ENCODE measurements at regions not wholly inside any gene's neighbourhood (a gene's known extent, or its start where the extent isn't known, plus 50 kb on each side); places are given as distances from the start of the nearest gene placed in this dataset.
"Not testable (repeated sequence)": the region's sequence is repeated elsewhere in the genome, so short reads cannot be mapped to it uniquely, and the experiment has no call there.

DNA sequence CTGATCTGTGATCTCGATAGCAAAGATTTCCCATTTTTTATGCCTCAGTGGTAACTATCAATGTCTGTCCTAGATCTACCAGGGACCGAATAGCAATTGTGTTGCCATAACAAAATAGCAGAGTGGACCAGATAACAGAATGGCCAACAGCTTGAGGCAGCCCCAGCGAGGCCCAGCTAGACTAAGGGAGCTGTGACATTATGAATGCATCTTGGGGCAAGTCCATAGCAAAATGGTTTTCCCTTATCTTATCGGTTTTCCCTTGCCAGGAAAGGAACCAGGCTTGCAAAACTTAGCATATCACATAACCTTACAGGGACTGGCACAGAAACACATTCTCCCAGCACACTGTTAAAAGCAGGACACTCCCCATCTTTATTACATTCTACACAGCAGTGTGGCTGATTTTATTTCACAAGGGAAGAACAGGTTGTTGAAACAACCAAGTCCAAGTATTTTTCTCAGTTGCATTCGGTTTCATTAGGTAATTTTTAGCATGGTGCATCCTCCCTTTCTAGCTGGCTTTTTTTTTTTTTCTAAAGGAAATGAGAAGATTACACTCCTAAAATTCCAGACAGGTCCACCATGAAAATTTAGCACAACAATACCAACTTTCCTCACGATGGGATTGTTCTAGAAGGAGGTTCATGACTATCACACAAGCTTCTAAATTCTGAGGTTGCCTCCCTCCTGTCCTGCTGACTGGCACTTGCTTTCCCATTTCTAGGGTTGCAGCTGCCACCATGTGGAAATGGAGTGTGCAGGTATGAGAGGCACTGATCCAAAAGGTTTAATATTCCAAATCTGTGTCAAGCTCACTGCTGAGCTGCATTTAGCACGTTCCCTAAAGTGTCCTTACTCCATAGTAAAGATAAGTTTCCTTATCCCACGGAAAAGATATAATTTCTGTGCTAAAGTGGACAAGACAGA lies 97.0 kb upstream of the SLC35G4 start:
- in situ Hi-C loops (cut with HindIII; ENCODE audit: low sequenced_read_pairs): no loop called here

DNA sequence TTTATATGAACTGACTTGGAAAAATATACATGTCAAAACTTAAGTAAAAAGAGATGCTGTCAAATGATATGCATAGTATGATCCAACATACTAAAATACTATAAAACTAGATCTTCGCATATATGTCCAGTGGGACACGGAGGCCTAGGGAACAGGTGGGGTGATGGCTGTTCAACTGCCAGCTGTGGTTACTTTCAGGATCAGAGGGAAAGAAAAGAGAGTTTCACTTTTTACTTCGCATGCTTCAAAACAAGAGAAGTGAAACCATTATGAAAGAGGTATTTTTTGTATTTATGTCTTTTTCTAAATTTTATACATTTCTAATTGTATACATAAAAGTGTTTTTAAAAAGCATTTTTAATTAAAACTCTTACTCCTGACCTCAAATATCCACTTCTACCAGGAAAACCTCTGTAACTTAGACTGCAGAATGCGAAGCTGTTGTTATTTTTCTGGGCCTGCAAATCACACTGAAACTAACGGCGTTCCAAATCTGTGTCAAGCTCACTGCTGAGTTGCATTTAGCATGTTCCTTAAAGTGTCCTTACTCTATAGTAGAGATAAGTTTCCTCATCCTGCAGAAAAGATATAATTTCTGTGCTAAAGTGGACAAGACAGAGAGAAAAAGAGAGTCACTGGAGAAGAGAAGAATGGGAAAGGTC lies 97.8 kb upstream of the SLC35G4 start:
- in situ Hi-C loops (cut with HindIII; ENCODE audit: low sequenced_read_pairs): no loop called here

DNA sequence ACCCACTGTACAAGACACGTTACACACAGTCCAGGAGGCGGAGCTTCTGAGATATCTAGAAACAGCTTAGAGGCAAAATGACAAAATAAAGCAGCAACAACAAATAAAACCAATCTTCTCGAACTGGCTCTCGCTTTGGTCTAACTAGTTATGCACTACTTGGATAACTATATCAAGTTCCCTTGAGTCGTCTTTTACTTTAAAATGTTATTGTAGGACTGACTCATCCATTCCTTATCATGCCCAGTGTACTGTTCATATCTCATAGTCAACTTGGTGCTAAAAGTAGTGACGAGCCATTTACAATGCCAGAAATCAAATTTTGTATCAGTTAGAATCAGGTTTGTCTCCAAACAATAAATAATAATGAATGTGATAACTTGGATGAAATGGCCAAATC lies 102.5 kb upstream of the SLC35G4 start:
- in situ Hi-C loops (cut with HindIII; ENCODE audit: low sequenced_read_pairs): no loop called here

DNA sequence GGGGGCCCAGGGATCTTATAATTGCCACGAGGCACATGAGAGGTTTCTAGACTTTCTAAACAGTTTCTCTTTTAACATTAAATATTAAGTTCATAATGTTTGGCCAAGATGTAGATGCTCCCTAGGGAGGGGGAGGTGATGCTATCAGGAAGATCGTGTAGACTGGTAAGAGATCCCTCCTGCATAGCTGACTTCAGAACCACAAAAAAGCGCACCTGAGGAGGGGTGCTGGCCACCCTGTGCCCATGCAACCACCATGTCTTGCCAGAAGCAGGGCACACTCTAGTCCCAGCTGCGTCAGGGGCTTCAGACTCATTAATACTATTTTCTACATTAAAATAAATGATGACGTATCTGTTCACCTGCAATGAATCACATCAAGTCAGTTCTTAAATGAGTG lies 103.4 kb upstream of the SLC35G4 start:
- in situ Hi-C loops (cut with HindIII; ENCODE audit: low sequenced_read_pairs): no loop called here

DNA sequence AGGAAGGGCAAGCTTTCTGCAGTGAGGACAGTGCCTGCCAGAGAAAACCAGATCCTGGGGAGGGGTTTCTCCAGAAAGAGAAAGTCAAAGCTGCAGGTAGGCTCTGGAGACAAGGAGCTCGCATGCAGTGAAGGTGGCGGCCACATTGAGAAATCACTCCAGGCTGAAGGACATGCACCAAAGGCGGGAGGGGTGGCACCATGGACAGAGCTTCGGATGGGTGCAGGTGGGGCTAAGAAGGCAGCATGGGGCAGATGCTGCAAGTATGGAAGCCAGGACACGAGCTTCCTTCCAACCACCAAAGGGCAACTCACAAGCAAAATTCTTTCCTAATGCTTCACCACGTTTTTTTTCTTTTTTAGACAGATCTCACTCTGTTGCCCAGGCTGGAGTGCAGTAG lies 104.4 kb upstream of the SLC35G4 start:
- in situ Hi-C loops (cut with HindIII; ENCODE audit: low sequenced_read_pairs): no loop called here

DNA sequence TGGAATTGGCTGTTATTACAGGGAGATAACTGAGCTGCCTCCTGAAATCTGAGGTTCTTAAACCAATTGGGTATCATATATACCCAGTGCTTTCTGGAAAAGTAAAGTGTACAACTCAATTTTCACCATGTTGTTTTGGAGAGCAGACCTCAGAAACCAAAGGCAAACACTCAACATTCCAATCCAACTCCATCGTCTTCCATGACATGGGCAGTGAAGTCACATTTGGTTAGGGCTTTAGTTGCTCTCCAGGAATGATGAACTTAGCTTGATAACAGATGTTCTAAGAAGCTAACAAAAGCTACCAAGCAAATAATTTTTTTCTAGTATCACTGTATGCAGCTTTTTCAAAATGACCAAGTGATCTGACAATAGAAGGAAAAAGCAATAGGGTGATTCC lies 107.0 kb upstream of the SLC35G4 start:
- in situ Hi-C loops (cut with HindIII; ENCODE audit: low sequenced_read_pairs): no loop called here

DNA sequence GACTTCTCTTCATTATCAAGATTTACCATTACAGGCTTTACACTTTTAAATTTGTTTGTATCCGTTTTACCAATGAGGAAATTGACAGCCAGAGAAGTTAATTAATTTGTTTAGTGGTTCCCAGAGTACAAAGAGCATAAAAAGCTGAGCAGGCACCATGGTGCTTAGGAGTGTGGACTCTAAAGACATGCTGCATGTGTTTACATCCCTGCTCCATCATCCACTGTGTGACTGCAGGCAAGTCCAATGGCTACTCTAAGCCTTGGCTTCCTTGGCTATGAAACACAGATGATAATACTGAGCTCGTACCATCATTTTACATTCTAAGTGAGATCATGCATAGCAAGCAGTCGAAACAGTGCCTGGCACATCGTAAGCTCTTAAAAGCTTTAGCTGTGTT lies 108.0 kb upstream of the SLC35G4 start:
- in situ Hi-C loops (cut with HindIII; ENCODE audit: low sequenced_read_pairs): no loop called here

DNA sequence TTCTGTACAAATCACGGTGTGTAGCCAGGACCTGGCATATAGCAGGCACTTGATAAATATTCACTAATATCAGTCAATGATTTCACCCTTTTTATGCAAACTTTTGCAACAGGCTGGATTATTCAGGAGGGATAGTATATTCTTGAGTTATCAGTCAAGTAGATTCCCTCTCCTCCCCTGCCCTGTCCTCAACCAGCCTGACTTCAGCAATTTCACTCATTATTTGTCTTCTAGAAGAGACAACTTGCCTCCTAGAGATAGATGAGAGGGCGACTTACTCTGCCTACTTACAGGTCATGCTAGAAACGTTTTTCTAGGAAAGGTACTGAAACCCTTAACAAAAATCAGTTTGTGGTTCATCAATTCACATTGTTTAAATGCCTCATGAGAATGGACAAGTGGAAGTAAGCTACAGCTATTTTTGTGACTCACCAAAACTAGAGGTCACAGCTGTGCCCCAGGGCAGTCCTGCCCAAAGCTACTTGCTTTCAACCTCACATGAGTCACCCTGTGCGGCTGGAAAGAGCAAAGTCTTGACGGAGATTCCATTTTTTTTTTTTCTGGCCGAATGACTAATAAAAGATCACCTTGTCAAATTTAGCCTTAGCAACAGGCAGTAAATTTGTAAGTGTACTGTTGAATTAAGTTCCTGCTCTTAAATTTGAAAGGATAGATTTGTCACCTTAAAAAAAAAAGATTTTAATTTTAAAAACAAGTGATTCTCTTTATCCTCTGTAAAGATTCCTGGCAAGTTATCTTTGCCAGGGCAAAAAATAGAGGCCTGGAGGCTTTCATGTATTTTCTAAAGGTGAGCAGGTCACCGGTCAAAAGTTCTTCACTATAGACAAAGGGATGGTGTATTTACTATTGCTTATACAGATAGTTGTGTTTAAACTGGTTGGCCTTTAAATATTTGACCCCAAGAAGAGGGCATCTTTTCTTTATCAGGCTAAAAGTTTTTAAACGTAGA lies 109.0 kb upstream of the SLC35G4 start:
- in situ Hi-C loops (cut with HindIII; ENCODE audit: low sequenced_read_pairs): no loop called here

DNA sequence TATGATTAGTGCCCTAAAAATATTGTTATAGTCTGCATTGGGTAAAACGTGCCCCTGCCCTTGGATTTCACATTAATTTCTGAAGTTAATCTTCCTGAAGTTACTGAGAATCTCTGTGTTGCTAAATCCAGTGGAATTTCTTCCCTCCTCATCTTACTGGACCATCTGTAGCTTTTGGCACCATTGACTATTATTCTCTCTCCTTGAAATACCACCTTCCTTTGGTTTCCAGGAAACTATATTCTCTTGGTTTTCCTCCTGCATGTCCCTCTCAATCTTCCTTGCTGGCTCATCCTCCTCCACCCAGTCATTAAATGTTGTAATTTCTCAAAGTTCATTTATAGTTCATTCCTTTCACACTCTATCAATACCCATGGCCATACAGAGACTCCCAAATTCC lies 110.6 kb upstream of the SLC35G4 start:
- in situ Hi-C loops (cut with HindIII; ENCODE audit: low sequenced_read_pairs): no loop called here

DNA sequence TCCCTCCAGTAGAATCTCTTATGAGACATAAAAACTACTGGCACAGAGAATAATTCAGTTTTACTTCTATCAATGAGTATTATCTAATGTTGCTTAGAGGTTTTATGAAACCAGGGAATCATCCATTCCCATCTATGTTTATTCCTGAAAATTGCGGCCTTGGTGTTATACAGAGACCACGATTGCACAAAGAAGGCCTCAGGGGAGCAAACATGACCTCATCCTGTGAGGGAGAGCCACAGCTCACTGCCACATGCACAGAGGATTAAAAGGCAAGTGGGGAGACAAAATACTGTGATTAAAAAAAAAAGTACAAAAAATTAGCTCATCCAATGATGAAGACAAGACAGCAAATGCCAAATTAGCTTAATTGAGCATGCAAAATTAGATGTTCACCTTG lies 111.8 kb upstream of the SLC35G4 start:
- in situ Hi-C loops (cut with HindIII; ENCODE audit: low sequenced_read_pairs): no loop called here

DNA sequence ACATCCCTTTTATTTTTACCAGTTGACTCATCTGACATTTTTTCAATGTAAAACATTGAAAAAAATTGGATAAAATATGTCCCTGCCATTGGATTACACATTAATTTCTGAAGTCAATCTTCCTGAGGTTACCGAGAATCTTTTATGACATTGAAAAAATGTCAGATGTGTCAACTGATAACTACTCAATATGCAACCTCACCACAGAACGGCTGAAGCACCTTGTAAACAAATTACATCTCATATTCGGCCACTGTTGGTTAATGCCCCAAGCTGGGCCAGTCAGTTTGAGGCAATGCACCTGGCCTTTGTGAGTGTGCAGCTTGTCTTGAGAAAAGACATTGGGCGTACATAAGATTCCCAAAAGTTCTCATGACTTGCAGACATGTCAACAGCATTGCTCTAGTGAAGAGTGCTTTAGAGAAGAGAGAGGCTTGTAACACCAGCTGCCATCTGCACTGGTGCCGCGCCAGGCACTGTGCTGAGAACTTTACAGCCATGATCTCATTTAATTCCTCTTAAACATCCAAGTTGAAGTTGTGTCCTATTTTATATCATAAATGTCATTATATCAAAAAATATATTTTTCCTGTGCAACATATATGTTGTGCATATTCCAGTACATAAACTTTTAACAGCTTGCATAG lies 112.7 kb upstream of the SLC35G4 start:
- in situ Hi-C loops (cut with HindIII; ENCODE audit: low sequenced_read_pairs): no loop called here

DNA sequence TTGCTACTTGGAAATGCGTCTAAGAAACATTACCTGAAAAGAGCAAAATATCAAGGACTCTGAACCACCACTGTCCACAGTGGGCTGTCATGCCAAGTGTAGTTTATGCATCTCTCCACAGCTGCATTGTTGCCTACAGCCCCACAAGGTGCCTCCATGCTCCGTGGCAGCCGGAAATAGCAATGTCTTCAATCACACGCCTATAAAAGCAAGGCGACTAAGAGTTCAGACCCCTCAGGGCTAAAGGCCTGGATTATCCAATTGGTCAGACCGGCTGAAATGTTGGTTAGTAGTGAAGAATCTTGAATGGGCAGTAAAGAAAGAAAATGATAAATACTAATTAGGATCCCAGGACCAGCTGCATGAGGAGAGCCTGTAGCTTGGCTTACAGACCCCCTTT lies 114.0 kb upstream of the SLC35G4 start:
- in situ Hi-C loops (cut with HindIII; ENCODE audit: low sequenced_read_pairs): no loop called here

DNA sequence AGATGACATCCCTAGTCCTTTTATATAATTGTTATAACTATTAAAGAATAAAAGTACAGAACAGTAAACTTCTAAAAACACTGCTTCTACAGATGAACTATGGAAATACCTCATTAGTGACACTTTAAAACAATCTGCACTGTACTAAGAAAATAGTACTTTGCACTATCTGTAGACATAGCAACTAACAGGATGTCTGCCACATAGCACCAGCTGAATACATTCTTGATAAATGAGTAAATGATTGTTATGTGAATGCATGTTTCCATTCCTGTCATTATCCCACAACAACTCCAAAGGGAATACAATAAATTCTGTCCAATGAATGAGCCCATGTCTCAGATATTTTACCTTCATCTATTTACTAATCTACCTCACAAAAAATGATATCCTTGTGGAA lies 115.3 kb upstream of the SLC35G4 start:
- in situ Hi-C loops (cut with HindIII; ENCODE audit: low sequenced_read_pairs): no loop called here

DNA sequence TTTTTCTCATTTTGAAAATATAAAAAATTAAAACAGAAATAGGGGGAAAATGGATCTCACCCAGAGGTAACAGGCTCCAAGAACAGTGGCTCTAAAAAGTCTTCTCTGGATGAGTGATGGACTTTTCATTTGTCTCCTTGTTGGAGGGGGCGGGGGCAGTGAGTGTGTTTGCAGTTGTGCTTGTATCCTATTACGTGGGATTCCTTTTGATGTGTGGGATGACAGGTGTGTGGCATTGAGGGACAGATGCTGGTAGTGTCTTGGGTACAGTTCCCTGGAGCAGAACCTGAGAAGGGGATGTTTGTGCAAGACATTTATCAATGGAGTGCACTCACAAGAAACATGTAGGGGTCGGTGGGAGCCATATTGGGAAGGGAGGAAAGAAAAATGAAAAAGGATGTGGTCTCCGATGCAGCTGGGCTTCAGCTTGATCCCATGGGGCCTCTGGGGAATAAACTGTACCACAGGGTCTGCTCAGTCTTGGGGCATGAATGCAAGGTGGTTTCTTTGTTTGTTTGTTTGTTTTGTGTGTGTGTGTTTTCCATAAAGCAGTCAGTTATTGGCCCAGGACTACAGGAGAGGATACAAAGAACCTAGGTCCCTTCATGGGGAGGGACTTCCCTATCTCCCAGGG lies 120.0 kb upstream of the SLC35G4 start:
- in situ Hi-C loops (cut with HindIII; ENCODE audit: low sequenced_read_pairs): no loop called here

DNA sequence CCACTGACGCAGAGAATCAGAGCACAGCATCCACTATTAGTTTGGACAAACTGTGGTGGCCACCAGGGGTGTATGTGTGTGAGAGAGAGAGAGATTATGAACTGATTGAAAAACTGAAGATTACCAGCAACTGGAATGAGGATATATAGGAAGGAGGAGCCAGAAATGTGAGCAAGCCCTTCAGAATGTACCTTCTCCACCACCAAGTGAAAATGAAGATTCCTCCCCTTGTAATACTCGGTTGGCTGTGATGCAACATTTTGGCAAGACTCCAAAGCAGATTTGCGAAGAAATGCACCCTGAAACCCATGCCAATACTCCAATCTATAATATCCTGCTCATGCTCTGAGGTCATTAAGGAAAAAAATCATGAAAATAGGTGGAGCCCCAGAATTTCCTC lies 121.2 kb upstream of the SLC35G4 start:
- in situ Hi-C loops (cut with HindIII; ENCODE audit: low sequenced_read_pairs): no loop called here

DNA sequence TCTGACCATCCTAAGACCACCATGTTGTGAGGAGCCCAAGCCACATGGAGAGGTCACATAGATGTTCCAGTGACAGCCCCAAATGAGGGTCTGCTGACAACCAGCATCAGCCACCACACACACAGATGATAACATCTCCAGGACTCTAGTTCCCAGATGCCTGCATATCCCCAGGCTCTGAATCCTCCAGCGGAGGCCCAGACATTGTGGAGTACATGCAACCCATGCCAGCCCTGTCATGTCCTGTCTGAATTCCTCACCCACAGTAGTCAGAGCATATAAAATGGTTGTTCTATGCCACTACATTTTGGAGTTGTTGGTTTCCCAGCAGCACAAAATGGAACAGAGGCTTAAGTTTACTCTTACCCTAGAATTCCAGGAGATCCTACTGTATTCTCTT lies 122.0 kb upstream of the SLC35G4 start:
- in situ Hi-C loops (cut with HindIII; ENCODE audit: low sequenced_read_pairs): no loop called here

DNA sequence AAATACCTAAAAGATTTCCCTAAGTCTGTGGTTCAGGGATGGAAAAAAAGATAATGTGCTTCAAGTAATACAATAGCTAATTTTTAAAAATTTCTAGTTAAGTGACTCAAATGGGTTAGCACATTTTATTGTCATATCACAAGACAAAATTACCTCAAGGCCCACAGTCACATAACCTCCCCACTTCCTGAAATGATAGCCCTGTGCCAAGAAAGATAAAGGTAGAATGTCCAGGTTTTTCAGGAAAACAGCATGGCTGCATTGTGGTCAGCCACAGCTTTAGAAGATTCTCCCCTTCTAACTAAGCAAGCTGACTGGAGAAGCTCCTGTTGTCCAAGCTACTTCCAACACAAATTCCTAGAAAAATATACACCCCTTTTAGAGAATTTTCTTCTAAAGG lies 127.1 kb upstream of the SLC35G4 start:
- in situ Hi-C loops (cut with HindIII; ENCODE audit: low sequenced_read_pairs): no loop called here

DNA sequence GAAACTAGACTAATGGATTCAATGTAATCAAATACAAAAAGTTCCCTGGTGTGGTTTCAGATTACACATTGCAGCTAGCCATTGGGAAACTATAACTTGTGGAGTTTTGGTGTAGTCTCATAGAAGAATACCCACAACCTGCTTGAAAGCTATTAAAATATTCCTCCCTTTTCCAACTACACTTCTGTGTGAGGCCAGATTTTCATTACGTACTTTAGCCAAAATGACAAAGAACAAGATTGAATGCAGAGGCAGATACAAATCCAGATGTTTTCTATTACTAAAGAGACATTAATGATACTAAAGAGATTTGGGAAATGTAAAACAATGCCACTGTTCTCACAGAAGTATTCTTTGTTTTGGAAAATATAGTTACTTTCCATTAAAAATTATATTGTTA lies 128.7 kb upstream of the SLC35G4 start:
- in situ Hi-C loops (cut with HindIII; ENCODE audit: low sequenced_read_pairs): no loop called here

DNA sequence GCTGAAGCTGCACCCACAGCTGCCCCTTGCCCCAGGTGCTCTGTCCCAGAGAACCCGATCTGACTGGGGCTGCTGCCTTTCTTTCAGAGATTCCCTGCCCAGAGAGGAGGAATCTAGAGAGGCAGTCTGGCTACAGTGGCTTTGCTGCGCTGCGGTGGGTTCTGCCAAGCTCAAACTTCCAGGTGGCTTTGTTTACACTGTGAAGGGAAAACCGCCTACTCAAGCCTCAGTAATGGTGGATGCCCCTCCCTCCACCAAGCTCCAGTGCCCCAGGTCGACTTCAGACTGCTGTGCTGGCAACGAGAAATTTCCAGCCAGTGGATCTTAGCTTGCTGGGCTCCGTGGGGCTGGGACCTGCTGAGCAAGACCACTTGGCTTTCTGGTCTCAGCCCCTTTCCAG lies 130.4 kb upstream of the SLC35G4 start:
- in situ Hi-C loops (cut with HindIII; ENCODE audit: low sequenced_read_pairs): not testable (repeated sequence)

DNA sequence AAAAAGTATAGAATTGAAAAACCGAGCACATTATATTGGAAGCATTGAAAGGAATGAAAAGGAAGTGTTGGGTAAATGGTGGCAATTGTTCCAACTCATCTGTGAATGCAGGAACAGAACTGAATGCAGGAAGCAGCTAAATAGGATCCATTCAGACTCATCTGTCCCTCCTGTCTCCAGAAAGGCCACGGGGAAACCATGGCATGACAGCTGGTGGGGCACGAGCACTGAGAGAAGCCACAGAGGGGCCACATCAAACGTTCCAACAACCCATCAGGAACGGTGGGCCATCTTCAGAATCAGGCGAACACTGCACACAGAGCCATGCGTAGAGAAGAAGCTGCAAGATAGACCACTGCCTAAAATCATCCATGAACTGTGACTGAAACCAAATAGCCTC lies 138.5 kb upstream of the SLC35G4 start:
- in situ Hi-C loops (cut with HindIII; ENCODE audit: low sequenced_read_pairs): no loop called here

Measured in DLD1 (cell line).